Lower leg skin (tissue), 4 donors: ENCODE measurements at regions not wholly inside any gene's neighbourhood (a gene's known extent, or its start where the extent isn't known, plus 50 kb on each side); places are given as distances from the start of the nearest gene placed in this dataset.

Experiments used
- DNase-seq, 2 donors: peaks; one replicate each; pipeline ENCODE4 v3.0.0-alpha.2; 2019; ENCODE audit warnings: low spot score in 2 of 2
- H3K4me3 ChIP-seq: fragments of 200-600 bp; sonication (generic); 2 replicates; pipeline ENCODE4 v1.5.1; 2017; ENCODE audit warnings: mild to moderate bottlenecking, low read depth; ENCODE audit not compliant: poor library complexity, severe bottlenecking
- CTCF ChIP-seq, 3 donors: fragments of 450-650 bp; IDR thresholded peaks; one replicate each; pipeline ENCODE4 v1.5.1; 2016; ENCODE audit warnings: antibody characterized with exemption in 3 of 3, mild to moderate bottlenecking in 3 of 3, moderate library complexity in 2 of 3
- POLR2A ChIP-seq, 2 donors: fragments of 450-650 bp; IDR thresholded peaks; one replicate each; pipeline ENCODE4 v1.6.1; 2016 to 2017; ENCODE audit warnings: antibody characterized with exemption in 2 of 2, mild to moderate bottlenecking in 1 of 2, moderate library complexity in 1 of 2
- WGBS, 2 donors: methylation state at CpG; one replicate each; pipeline ENCODE4 v1.1.5; 2018; 5-methylcytosine and 5-hydroxymethylcytosine counted together
- intact Hi-C: fragments of 100-400 bp; cut with DNase I; formaldehyde crosslinking; loops from one replicate; pipeline ENCODE4 v1.15.0; 2023; ENCODE audit warnings: low total_unique reads

GRCh38 chr18:46264255-46264654, 160.1 kb downstream of the HAUS1 start:
- DNase-seq = no peak
- TF ChIP-seq CTCF (IDR thresholded peaks at IDR 0.05) (no peak), POLR2A (IDR thresholded peaks at IDR 0.05) (no peak)
- intact Hi-C loops = no loop called here
- no peak overlapping the region for H3K4me3 ChIP-seq
- WGBS, 2 donors = 36 to 40% methylated on average over 1 of the region's 1 CpG

DNA sequence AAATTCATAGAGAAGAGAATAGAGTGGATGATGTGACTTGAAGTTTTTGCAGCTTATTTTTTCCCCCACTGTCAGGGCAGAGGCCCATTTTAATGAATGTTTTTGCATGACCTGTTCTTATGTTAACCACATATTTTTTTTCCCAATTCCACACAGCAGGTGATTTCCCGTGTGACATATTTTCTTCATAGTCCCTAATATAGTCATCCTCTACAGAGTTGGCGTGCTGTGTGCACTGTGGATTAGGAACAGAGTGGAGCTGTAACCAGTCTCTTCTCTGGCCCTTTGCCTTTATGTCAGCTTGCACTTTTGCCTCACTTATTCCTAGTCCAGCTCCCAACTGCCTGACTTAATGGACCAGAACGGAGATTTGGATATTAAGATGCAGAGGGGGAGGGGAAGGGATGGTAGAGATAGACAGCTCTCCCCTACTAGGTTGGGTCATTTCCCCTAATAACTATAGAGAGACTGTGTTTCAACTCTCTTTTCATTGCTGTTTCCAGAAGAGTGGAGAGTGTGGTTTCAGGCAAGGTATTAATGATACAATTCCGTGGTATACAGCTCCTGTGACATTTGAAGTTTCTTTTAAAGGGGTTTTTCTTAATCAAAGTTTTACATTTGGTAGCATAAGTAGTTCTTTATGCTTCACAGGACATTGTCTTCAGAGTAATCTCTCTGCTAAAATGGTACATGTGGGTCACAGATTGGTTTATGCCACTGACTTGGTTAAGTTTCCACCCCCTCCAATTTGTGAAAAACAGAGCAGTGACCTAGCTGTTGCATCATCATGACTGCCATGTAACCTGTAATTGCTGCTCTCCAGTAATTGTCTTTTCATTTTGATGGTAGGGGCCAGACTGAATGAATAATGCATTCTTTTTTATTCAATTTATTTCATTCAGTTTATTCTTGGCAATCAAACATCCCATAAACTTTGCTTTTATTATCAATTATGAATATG, 161.3 kb downstream of the HAUS1 start:
- DNase-seq = no peak
- WGBS, 2 donors = 85 to 88% methylated on average over 4 of the region's 4 CpGs
- TF ChIP-seq POLR2A (IDR thresholded peaks at IDR 0.05) = no peak
- H3K4me3 ChIP-seq = no peak overlapping the region
- intact Hi-C loops = no loop called here

DNA sequence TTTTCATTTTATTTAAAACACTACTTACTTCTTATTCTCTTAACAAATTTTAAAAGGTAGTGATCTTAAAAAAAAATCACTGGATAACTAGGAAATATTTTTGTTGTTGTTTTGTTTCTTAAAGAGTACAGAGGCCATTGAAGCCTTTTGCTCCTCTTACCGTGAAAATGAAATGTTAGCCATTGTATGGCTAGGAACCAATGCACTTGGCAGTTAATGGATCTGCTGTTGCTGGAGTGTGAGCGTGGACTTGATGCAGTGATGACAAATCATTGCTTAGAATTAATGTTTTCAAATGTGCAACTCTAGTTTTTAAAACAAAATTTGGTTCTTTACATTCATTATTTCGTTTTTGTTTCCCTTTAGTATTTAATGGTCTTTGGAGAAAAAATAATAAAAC, 162.3 kb downstream of the HAUS1 start:
- intact Hi-C loops = no loop called here
- WGBS, 2 donors = 79 to 81% methylated on average over 3 of the region's 3 CpGs
- H3K4me3 ChIP-seq = no peak overlapping the region
- no peak for TF ChIP-seq POLR2A (IDR thresholded peaks at IDR 0.05)
- DNase-seq = no peak

- TF ChIP-seq POLR2A (IDR thresholded peaks at IDR 0.05) (no peak), CTCF (IDR thresholded peaks at IDR 0.05) (no peak)
- H3K4me3 ChIP-seq = no peak overlapping the region
- intact Hi-C loops = no loop called here
- WGBS, 2 donors = 60 to 61% methylated on average over 2 of the region's 2 CpGs
- DNase-seq = no peak
Observed at GRCh38 chr18:46268671-46269070, 164.5 kb downstream of the HAUS1 start.

DNA sequence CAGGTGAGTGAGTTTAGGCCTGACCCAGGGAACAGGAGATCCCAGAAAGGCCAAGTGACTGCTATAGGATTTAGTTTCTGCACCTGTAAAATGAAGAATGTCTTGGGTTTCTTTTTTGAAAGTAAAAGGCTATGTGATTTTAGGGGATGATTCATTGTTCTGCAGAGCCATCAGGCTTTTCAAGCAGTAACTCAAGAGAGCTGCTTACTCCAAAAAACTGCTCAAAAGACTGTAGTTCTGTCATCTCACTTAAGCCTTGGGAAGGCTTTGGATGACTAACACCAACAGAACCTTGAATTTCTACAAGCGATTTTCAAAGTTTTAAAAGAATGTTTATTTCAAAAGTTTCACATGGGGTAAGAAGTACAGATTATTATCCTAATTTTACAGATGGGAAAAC, 165.1 kb downstream of the HAUS1 start:
- intact Hi-C loops = no loop called here
- WGBS, 2 donors = 93 to 100% methylated on average over 1 of the region's 1 CpG
- TF ChIP-seq CTCF (IDR thresholded peaks at IDR 0.05) (no peak), POLR2A (IDR thresholded peaks at IDR 0.05) (no peak)
- no peak for DNase-seq
- H3K4me3 ChIP-seq = no peak overlapping the region

- no peak for DNase-seq
- 66 to 79% methylated on average over 2 of the region's 2 CpGs for WGBS, 2 donors
- intact Hi-C loops = no loop called here
- TF ChIP-seq POLR2A (IDR thresholded peaks at IDR 0.05) = no peak
- no peak for TF ChIP-seq CTCF (IDR thresholded peaks at IDR 0.05)
- H3K4me3 ChIP-seq = no peak overlapping the region
Observed at GRCh38 chr18:46271488-46271887, 167.3 kb downstream of the HAUS1 start.

DNA sequence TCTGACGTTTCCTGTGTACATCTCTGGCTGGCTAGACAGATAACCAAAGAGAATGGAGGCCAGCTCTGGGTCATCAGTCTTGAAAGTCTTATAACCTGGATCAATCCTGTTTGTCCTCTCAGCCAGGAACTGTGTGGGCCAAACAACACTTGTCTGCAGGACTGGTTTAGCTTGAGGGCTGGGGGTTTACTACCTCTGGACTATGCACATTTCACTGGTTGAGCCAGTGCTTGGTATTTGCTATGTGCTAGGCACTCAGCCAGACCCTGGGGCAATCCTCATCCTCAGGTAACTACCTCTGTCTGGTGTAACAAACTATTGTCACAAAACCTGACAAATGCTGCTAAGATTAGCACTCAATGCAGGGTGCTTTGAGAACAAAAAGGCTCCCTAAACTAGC, 169.7 kb downstream of the HAUS1 start:
- WGBS, 2 donors = 50 to 67% methylated on average over 1 of the region's 1 CpG
- H3K4me3 ChIP-seq = no peak overlapping the region
- TF ChIP-seq POLR2A (IDR thresholded peaks at IDR 0.05) = no peak
- no peak for TF ChIP-seq CTCF (IDR thresholded peaks at IDR 0.05)
- intact Hi-C loops = no loop called here
- DNase-seq = no peak
